HG03457 (cell line): ENCODE measurements at regions not wholly inside any gene's neighbourhood (a gene's known extent, or its start where the extent isn't known, plus 50 kb on each side); places are given as distances from the start of the nearest gene placed in this dataset.
"Not testable (repeated sequence)": the region's sequence is repeated elsewhere in the genome, so short reads cannot be mapped to it uniquely, and the experiment has no call there.

Experiments
- ATAC-seq: cut with Tn5 transposase; IDR thresholded peaks from one replicate; pipeline ENCODE4 v1.9.1; 2021; ENCODE audit warnings: moderate number of reproducible peaks; ENCODE audit not compliant: unreplicated experiment

GRCh38 chr7:25436413-25436812 is 208.1 kb upstream of the NPVF start:
- no peak for ATAC-seq

- no peak for ATAC-seq
These were observed 209.0 kb upstream of the NPVF start for GRCh38 chr7:25437308-25437707.

- ATAC-seq: no peak
These were observed 216.7 kb upstream of the NPVF start for GRCh38 chr7:25444991-25445390.

GRCh38 chr7:25448301-25448700 is 220.0 kb upstream of the NPVF start:
- ATAC-seq: no peak

- no peak for ATAC-seq
These were observed 225.7 kb upstream of the NPVF start for GRCh38 chr7:25454020-25454419.

- no peak for ATAC-seq
These were observed 226.3 kb upstream of the NPVF start for GRCh38 chr7:25454562-25455041.

GRCh38 chr7:25455683-25456251 is 227.5 kb upstream of the NPVF start:
- no peak for ATAC-seq

- ATAC-seq: no peak
These were observed 228.3 kb upstream of the NPVF start for GRCh38 chr7:25456467-25457171.

GRCh38 chr7:25459057-25459456 is 230.8 kb upstream of the NPVF start:
- ATAC-seq: no peak

GRCh38 chr7:25460433-25460832 is 232.1 kb upstream of the NPVF start:
- no peak for ATAC-seq

GRCh38 chr7:25469669-25470068 is 241.4 kb upstream of the NPVF start:
- no peak for ATAC-seq

- ATAC-seq: no peak
These were observed 248.7 kb upstream of the NPVF start for GRCh38 chr7:25476863-25477499.

- ATAC-seq: not testable (repeated sequence)
These were observed 249.9 kb upstream of the NPVF start for GRCh38 chr7:25478221-25478620.

GRCh38 chr7:25478925-25479324 is 250.6 kb upstream of the NPVF start:
- no peak for ATAC-seq

GRCh38 chr7:25481891-25482290 is 253.6 kb upstream of the NPVF start:
- no peak for ATAC-seq

- no peak for ATAC-seq
These were observed 254.3 kb upstream of the NPVF start for GRCh38 chr7:25482631-25483030.

GRCh38 chr7:25485026-25485425 is 256.7 kb upstream of the NPVF start:
- no peak for ATAC-seq

- no peak for ATAC-seq
These were observed 258.4 kb upstream of the NPVF start for GRCh38 chr7:25486656-25487055.

- ATAC-seq: no peak
These were observed 265.6 kb upstream of the NPVF start for GRCh38 chr7:25493805-25494366.

GRCh38 chr7:25494896-25495295 is 266.6 kb upstream of the NPVF start:
- no peak for ATAC-seq

- ATAC-seq: no peak
These were observed 267.3 kb upstream of the NPVF start for GRCh38 chr7:25495342-25496250.
